Liver (tissue), 8 donors: ENCODE measurements at regions not wholly inside any gene's neighbourhood (a gene's known extent, or its start where the extent isn't known, plus 50 kb on each side); places are given as distances from the start of the nearest gene placed in this dataset.

Experiments used
- DNase-seq: peaks from one replicate; pipeline ENCODE4 v3.0.0-alpha.2; 2017; ENCODE audit warnings: low spot score
- H3K27ac ChIP-seq, 2 donors: one replicate each; pipeline ENCODE4 v1.7.0; 2013; ENCODE audit warnings: inconsistent platforms in 2 of 2, low read length in 2 of 2, control low read depth in 1 of 2, low read depth in 1 of 2, mild to moderate bottlenecking in 1 of 2
- H3K27me3 ChIP-seq, 4 donors: one replicate each; pipeline versions ENCODE4 v1.6.1 to v1.7.0; 2013; ENCODE audit warnings: low read length in 3 of 4, inconsistent platforms in 1 of 4, mild to moderate bottlenecking in 1 of 4, moderate library complexity in 1 of 4; ENCODE audit not compliant: control insufficient read depth in 4 of 4, insufficient read depth in 4 of 4
- H3K36me3 ChIP-seq, 4 donors: one replicate each; pipeline versions ENCODE4 v1.6.1 to v1.7.0; 2013; ENCODE audit warnings: low read length in 3 of 4, mild to moderate bottlenecking in 3 of 4, low read depth in 1 of 4, moderate library complexity in 1 of 4; ENCODE audit not compliant: control insufficient read depth in 4 of 4, insufficient read depth in 3 of 4
- H3K4me1 ChIP-seq, 4 donors: one replicate each; pipeline versions ENCODE4 v1.6.1 to v1.7.0; 2013; ENCODE audit warnings: low read length in 3 of 4, mild to moderate bottlenecking in 3 of 4, moderate library complexity in 1 of 4; ENCODE audit not compliant: control insufficient read depth in 4 of 4, insufficient read depth in 4 of 4
- H3K4me3 ChIP-seq, 3 donors: one replicate each; pipeline versions ENCODE4 v1.6.1 to v1.7.0; 2013; ENCODE audit warnings: low read length in 3 of 3, control low read depth in 1 of 3, low read depth in 1 of 3, mild to moderate bottlenecking in 1 of 3
- H3K9ac ChIP-seq, 2 donors: one replicate each; pipeline ENCODE4 v1.7.0; 2013; ENCODE audit warnings: low read length in 2 of 2, mild to moderate bottlenecking in 2 of 2, moderate library complexity in 2 of 2, control low read depth in 1 of 2, low read depth in 1 of 2
- H3K9me3 ChIP-seq, 4 donors: one replicate each; pipeline versions ENCODE4 v1.6.1 to v1.7.0; 2013; ENCODE audit warnings: low read length in 3 of 4; ENCODE audit not compliant: control insufficient read depth in 4 of 4
- EGR1 ChIP-seq, 2 donors: IDR thresholded peaks; 2 replicates each; pipeline ENCODE4 v1.6.1; 2016 to 2018; ENCODE audit warnings: antibody characterized with exemption in 2 of 2, low read depth in 2 of 2
- FOXA1 ChIP-seq: IDR thresholded peaks from 2 replicates; pipeline ENCODE4 v1.6.1; 2016; ENCODE audit warnings: antibody characterized with exemption
- FOXA2 ChIP-seq: IDR thresholded peaks from 2 replicates; pipeline ENCODE4 v1.6.1; 2016; ENCODE audit warnings: antibody characterized with exemption
- GABPA ChIP-seq, 2 donors: IDR thresholded peaks in 1 of 2; conservative IDR thresholded peaks in 1 of 2; 2 replicates each; pipeline ENCODE4 v1.6.1; 2016; ENCODE audit warnings: antibody characterized with exemption in 2 of 2, mild to moderate bottlenecking in 1 of 2, moderate library complexity in 1 of 2
- NR2F2 ChIP-seq: IDR thresholded peaks from 2 replicates; pipeline ENCODE4 v1.6.1; 2016; ENCODE audit warnings: antibody characterized with exemption
- RAD21 ChIP-seq, 2 donors: IDR thresholded peaks; 2 replicates each; pipeline ENCODE4 v1.6.1; 2016; ENCODE audit warnings: antibody characterized with exemption in 2 of 2, mild to moderate bottlenecking in 2 of 2
- RXRA ChIP-seq, 2 donors: IDR thresholded peaks; 2 replicates each; pipeline ENCODE4 v1.6.1; 2017 to 2018; ENCODE audit warnings: antibody characterized with exemption in 2 of 2, mild to moderate bottlenecking in 1 of 2
- TAF1 ChIP-seq: conservative IDR thresholded peaks from 2 replicates; pipeline ENCODE4 v1.6.1; 2016; ENCODE audit warnings: antibody characterized with exemption, mild to moderate bottlenecking
- WGBS: extraction: QIAGEN DNeasy Blood & Tissue Kit; methylation state at CpG from one replicate; pipeline ENCODE4 v1.1.7; 2013; 5-methylcytosine and 5-hydroxymethylcytosine counted together
- TF ChIP-seq, protein P1 (sequence below): fragments of 150-350 bp; IDR thresholded peaks from 2 replicates; pipeline ENCODE4 v1.5.1; 2017; ENCODE audit warnings: improper control_type of control experiment, low read depth, low read length; ENCODE audit not compliant: missing input control
- TF ChIP-seq, protein P2 (sequence below): IDR thresholded peaks from 2 replicates; pipeline ENCODE4 v1.6.1; 2016; ENCODE audit warnings: antibody characterized with exemption, mild to moderate bottlenecking
- TF ChIP-seq, protein P3 (sequence below): IDR thresholded peaks from 2 replicates; pipeline ENCODE4 v1.6.1; 2016; ENCODE audit warnings: antibody characterized with exemption
- TF ChIP-seq, protein P4 (sequence below): IDR thresholded peaks from 2 replicates; pipeline ENCODE4 v1.6.1; 2016; ENCODE audit warnings: antibody characterized with exemption
- donor health status: healthy.
- donor health status: healthy.
- donor health status: healthy.
- donor health status: healthy.
- donor health status: healthy.

DNA sequence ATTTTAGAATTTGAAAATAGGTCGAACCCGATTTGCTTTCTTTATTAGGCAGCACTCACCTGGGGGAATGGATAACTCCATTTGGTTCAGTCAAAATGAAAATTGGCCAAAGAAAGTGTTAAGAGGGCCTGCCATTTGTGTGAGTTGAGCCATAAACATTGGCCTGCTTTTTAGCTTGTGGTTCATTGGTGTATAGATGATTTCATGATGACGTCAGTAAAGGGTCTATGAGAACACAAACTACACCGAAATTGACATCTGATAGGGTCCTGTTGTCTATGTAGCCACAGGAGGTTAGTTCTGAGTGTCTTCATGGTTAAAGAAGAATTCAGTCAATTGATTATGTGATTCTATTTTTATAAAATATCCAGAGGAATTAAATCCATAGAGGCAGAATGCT, 1001.5 kb upstream of the EEF2KMT start:
- no peak for DNase-seq
- Histone ChIP-seq H3K4me1 (no peaks in the 10 kb centered on the region), H3K9me3 (peaks cover 0 to 4% (median 0%) of the 10 kb centered on the region in 4 donors), H3K9ac (no peak overlapping the region), H3K36me3 (no peaks in the 10 kb centered on the region), H3K4me3 (no peak overlapping the region), H3K27ac (no peak overlapping the region), H3K27me3 (no peaks in the 10 kb centered on the region)
- TF ChIP-seq, protein P1, sequence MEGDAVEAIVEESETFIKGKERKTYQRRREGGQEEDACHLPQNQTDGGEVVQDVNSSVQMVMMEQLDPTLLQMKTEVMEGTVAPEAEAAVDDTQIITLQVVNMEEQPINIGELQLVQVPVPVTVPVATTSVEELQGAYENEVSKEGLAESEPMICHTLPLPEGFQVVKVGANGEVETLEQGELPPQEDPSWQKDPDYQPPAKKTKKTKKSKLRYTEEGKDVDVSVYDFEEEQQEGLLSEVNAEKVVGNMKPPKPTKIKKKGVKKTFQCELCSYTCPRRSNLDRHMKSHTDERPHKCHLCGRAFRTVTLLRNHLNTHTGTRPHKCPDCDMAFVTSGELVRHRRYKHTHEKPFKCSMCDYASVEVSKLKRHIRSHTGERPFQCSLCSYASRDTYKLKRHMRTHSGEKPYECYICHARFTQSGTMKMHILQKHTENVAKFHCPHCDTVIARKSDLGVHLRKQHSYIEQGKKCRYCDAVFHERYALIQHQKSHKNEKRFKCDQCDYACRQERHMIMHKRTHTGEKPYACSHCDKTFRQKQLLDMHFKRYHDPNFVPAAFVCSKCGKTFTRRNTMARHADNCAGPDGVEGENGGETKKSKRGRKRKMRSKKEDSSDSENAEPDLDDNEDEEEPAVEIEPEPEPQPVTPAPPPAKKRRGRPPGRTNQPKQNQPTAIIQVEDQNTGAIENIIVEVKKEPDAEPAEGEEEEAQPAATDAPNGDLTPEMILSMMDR = no peak
- TF ChIP-seq, protein P2, sequence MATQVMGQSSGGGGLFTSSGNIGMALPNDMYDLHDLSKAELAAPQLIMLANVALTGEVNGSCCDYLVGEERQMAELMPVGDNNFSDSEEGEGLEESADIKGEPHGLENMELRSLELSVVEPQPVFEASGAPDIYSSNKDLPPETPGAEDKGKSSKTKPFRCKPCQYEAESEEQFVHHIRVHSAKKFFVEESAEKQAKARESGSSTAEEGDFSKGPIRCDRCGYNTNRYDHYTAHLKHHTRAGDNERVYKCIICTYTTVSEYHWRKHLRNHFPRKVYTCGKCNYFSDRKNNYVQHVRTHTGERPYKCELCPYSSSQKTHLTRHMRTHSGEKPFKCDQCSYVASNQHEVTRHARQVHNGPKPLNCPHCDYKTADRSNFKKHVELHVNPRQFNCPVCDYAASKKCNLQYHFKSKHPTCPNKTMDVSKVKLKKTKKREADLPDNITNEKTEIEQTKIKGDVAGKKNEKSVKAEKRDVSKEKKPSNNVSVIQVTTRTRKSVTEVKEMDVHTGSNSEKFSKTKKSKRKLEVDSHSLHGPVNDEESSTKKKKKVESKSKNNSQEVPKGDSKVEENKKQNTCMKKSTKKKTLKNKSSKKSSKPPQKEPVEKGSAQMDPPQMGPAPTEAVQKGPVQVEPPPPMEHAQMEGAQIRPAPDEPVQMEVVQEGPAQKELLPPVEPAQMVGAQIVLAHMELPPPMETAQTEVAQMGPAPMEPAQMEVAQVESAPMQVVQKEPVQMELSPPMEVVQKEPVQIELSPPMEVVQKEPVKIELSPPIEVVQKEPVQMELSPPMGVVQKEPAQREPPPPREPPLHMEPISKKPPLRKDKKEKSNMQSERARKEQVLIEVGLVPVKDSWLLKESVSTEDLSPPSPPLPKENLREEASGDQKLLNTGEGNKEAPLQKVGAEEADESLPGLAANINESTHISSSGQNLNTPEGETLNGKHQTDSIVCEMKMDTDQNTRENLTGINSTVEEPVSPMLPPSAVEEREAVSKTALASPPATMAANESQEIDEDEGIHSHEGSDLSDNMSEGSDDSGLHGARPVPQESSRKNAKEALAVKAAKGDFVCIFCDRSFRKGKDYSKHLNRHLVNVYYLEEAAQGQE = no peak
- TF ChIP-seq RAD21 (IDR thresholded peaks at IDR 0.05) = no peak
- 72% methylated on average over 4 of the region's 4 CpGs for WGBS

DNA sequence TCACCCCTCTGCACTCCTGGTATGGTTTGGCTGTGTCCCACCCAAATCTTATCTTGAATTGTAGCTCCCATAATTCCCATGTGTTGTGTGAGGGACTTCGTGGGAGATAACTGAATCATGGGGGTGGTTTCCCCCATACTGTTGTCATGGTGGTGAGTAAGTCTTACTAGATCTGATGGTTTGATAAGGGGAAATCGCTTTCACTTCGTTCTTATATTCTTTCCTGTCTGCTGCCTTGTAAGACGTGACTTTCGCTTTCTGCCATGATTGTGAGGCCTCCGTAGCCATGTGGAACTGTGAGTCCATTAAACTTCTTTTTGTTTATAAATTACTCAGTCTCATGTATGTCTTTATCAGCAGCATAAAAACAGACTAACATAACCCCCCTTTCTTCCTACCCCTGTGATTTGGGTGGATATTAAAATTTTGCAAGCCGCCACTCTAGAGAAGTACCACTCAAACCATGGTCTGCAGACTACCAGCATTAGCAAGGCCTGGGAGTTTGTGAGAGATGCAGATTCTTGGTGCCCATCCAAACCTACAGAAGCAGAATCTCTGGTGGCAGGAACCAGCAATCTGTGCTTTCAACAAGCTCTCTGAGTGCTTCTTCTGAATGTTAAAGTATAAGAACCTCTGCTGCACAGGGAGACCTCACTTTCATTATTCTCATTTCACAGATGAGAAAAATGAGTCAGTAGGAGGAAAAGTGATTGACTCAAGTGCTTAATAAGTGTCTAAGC, 999.5 kb upstream of the EEF2KMT start:
- 79% methylated on average over 7 of the region's 7 CpGs for WGBS
- Histone ChIP-seq H3K36me3 (no peaks in the 10 kb centered on the region), H3K4me1 (no peaks in the 10 kb centered on the region), H3K9me3 (peaks cover 0 to 7% (median 0%) of the 10 kb centered on the region in 4 donors), H3K27me3 (no peaks in the 10 kb centered on the region), H3K27ac (no peak overlapping the region), H3K4me3 (no peak overlapping the region), H3K9ac (no peak overlapping the region)
- TF ChIP-seq NR2F2 (no peak), FOXA2 (no peak), EGR1 (IDR thresholded peaks at IDR 0.05; ENCODE audit: low read depth in 2 of 2) (no peak), FOXA1 (no peak), GABPA (IDR thresholded peaks at IDR 0.05 in 1 of 2, conservative IDR thresholded peaks at IDR 0.05 in 1 of 2) (no peak), RXRA (IDR thresholded peaks at IDR 0.05) (no peak), TAF1 (no peak)
- TF ChIP-seq, protein P3, sequence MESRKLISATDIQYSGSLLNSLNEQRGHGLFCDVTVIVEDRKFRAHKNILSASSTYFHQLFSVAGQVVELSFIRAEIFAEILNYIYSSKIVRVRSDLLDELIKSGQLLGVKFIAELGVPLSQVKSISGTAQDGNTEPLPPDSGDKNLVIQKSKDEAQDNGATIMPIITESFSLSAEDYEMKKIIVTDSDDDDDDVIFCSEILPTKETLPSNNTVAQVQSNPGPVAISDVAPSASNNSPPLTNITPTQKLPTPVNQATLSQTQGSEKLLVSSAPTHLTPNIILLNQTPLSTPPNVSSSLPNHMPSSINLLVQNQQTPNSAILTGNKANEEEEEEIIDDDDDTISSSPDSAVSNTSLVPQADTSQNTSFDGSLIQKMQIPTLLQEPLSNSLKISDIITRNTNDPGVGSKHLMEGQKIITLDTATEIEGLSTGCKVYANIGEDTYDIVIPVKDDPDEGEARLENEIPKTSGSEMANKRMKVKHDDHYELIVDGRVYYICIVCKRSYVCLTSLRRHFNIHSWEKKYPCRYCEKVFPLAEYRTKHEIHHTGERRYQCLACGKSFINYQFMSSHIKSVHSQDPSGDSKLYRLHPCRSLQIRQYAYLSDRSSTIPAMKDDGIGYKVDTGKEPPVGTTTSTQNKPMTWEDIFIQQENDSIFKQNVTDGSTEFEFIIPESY = no peak
- TF ChIP-seq, protein P2 = no peak
- TF ChIP-seq, protein P4, sequence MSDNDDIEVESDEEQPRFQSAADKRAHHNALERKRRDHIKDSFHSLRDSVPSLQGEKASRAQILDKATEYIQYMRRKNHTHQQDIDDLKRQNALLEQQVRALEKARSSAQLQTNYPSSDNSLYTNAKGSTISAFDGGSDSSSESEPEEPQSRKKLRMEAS = no peak
- TF ChIP-seq, protein P1 = no peak
- DNase-seq = no peak
